ENCODE measurements at regions not wholly inside any gene's neighbourhood (a gene's known extent, or its start where the extent isn't known, plus 50 kb on each side); places are given as distances from the start of the nearest gene placed in this dataset.
"Not testable (repeated sequence)": the region's sequence is repeated elsewhere in the genome, so short reads cannot be mapped to it uniquely, and the experiment has no call there.

DNA sequence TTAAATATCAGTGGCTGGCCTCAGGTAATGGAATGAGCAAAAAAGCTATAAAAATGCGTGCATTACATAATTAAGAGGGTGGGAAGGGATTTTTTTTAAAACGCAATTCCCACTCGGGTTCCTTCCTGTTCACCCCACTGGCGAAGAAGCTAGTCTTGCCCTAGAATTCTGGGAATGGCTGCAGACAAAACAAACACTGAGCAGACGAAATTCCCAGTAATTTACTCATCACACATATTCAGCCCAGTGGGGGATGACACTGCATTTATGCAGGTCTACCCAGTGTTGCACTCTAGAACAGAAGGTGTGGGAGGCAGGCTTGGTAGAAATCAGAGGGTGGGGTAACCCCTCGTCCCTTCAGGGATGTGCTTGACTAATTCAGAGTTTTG, 2695.0 kb upstream of the DEFB115 start:
- TF ChIP-seq, protein P1, sequence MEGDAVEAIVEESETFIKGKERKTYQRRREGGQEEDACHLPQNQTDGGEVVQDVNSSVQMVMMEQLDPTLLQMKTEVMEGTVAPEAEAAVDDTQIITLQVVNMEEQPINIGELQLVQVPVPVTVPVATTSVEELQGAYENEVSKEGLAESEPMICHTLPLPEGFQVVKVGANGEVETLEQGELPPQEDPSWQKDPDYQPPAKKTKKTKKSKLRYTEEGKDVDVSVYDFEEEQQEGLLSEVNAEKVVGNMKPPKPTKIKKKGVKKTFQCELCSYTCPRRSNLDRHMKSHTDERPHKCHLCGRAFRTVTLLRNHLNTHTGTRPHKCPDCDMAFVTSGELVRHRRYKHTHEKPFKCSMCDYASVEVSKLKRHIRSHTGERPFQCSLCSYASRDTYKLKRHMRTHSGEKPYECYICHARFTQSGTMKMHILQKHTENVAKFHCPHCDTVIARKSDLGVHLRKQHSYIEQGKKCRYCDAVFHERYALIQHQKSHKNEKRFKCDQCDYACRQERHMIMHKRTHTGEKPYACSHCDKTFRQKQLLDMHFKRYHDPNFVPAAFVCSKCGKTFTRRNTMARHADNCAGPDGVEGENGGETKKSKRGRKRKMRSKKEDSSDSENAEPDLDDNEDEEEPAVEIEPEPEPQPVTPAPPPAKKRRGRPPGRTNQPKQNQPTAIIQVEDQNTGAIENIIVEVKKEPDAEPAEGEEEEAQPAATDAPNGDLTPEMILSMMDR (IDR thresholded peaks at IDR 0.05; ENCODE audit: low read depth, low read length) = no peak
- no peak overlapping the region for H3K4me3 ChIP-seq (replicated peaks in 1 of 2; ENCODE audit: low read depth in 2 of 2, low read length in 2 of 2)
- peak; percentile 52 to 91 for DNase-seq (ENCODE audit: low read depth in 2 of 2)

DNA sequence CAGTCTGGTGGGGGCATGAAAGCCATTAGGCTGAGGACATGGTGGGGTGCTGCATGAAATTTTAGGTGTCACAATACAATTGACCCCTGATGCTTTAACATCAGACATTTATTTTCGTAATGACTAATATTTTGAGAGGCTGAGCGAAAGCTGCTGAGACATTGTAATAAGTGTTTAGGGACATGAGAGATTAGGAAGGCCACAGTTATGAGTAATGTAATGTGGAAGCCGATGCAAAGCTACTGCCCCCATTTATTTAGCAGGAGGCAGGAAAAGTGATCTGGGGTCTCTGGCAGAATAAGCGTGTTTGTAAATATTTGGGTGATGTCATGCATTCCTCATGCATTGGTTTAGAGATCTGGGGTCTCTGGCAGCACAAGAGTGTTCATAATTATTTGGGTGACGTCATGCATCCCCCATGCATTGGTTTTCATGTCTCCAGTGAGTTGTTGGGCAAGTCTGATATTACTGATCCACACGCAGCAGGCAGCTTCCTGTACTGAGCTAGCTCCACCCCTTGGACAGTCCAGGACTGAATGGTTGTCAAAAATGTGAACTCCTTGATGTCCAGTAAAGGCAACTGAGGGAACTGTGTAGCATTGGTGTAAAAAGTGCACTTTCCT, 2694.5 kb upstream of the DEFB115 start:
- DNase-seq (ENCODE audit: low read depth in 2 of 2) = peak; percentile 38 to 91

DNA sequence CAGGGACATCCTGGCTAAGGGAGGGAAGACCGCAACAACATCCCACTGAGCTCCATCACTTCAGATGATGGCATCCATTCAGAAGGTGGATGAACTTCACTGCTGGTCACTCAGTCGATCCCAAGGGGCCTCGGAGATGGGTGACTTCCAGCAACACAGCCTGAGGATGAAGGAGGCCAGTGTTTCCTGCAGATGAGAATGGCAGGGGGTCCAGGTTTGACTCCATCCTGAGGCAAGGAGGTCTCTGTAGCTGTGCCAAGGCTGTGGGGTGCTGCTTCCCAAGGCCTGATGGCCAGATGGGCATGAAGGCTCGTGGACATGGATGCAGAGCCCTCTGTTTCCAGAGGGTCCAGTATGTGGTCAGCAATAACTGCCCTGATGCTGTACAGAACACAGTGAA, 2693.4 kb upstream of the DEFB115 start:
- not testable (repeated sequence) for DNase-seq (ENCODE audit: low read depth in 2 of 2); H3K4me3 ChIP-seq (replicated peaks in 1 of 2; ENCODE audit: low read depth in 2 of 2, low read length in 2 of 2)

More for the DNA sequence above, 2694.5 kb upstream of the DEFB115 start:
- H3K4me3 ChIP-seq (replicated peaks in 1 of 2; ENCODE audit: low read depth in 2 of 2, low read length in 2 of 2) = not testable (repeated sequence)

DNA sequence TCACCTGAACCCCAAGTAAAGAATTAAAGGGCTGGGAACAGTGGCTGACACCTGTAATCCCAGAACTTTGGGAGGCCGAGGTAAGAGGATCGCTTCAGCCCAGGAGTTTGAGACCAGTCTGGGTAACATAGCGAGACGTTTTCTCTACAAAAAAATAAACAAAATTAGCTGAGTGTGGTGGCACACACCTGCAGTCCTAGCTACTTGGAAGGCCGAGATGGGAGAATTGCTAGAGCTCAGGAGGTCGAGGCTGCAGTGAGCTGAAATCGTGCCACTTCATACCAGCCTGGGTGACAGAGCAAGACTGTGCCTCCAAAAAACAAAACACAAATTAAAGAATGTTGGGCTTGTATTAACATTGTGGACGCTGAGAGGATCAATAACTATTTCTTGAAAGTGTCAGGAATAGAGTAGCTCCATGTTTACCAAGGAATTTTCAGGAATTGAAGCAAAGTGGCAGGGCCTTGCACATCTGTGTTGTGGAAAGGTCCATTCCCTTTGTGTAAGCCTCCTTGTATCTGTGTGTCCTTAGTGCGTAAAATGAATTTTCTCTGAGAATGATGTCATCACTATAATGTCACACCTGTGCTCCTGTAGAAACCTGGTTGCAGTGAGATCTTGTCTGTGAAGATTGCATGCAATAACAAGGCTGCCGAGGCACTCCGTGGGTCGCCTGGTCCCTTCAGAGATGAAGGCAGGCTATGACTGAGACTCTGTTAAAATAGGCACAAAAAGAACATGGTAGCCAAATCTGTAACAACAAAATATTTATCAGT, 2692.6 kb upstream of the DEFB115 start:
- not testable (repeated sequence) for DNase-seq (ENCODE audit: low read depth in 2 of 2); H3K4me3 ChIP-seq (replicated peaks in 1 of 2; ENCODE audit: low read depth in 2 of 2, low read length in 2 of 2)

DNA sequence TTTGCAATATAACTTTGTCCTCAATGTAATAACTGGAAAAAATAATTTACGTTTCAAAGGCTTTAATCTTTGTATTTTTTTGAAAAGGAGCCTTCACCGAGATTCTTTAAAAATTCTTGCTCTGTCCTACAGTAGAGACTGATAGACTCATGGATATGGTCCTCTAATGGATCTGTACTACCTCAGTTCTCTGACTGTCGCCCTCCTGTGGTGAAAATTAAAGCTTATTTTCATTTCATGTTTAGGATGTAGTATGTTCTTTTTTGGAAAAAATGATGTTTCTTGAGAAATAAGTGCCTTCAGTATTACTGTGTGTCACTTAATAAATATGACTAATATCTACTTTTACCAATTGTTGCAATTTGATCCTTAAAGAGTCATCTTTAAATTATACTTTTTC, 2681.5 kb upstream of the DEFB115 start:
- H3K4me3 ChIP-seq (replicated peaks in 1 of 2; ENCODE audit: low read depth in 2 of 2, low read length in 2 of 2) = not testable (repeated sequence)
- peak in 1 of 2 donors; percentile 60 for DNase-seq (ENCODE audit: low read depth in 2 of 2)
- TF ChIP-seq, protein P1 (IDR thresholded peaks at IDR 0.05; ENCODE audit: low read depth, low read length) = peak; percentile 16

DNA sequence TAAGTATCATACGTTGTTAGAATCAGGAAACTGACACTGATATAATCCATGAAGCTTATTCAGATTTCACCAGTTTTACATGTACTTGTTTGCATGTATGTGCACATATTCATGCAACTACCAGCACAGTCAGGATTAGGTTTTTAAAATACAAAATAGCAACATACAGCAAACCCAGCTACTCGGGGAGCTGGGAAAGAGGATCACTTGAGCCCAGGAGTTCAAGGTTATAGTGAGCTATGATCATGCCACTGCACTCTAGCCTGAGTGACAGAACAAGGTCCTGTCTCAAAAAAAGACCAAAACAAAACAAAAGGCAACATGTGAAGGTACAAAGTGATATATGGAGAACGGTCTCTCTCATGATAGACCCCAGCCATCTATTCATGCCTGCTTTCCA, 2665.8 kb upstream of the DEFB115 start:
- not testable (repeated sequence) for DNase-seq (ENCODE audit: low read depth in 2 of 2); H3K4me3 ChIP-seq (replicated peaks in 1 of 2; ENCODE audit: low read depth in 2 of 2, low read length in 2 of 2)

DNA sequence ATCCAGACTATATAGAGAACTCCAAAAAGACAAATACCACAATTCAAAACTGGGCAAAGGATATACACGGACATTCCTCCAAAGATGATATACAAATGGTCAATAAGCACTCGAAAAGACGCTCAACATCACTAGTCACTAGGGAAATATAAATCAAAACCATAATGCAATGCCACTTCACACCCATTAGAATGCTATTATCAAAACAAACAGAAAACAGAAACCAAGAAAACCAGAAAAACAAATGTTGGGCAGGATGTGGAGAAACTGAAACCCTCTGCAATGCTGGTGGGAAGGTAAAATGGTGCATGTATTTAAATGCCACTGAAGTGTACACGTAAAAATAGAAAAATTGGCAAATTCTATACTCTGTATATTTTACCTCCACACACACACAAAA, 2664.1 kb upstream of the DEFB115 start:
- not testable (repeated sequence) for DNase-seq (ENCODE audit: low read depth in 2 of 2); H3K4me3 ChIP-seq (replicated peaks in 1 of 2; ENCODE audit: low read depth in 2 of 2, low read length in 2 of 2)

DNA sequence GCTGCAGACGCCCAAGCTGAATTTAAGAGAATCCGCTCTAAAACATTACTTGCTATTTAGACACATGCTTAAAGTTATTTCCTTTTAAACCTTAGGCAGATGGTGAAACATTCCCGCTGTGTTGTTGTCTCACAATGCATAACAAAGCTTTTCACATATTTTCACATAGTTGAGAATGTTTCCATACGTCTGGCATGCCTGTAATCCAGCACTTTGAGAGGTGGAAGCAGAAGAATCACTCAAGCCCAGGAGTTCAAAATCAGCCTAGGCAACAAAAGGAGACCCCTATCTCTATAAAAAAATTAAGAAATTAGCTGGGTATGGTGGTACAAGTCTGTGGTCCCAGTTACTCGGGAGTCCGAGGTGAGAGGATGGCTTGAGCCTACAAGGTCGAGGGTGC, 2663.0 kb upstream of the DEFB115 start:
- not testable (repeated sequence) for H3K4me3 ChIP-seq (replicated peaks in 1 of 2; ENCODE audit: low read depth in 2 of 2, low read length in 2 of 2); DNase-seq (ENCODE audit: low read depth in 2 of 2)

DNA sequence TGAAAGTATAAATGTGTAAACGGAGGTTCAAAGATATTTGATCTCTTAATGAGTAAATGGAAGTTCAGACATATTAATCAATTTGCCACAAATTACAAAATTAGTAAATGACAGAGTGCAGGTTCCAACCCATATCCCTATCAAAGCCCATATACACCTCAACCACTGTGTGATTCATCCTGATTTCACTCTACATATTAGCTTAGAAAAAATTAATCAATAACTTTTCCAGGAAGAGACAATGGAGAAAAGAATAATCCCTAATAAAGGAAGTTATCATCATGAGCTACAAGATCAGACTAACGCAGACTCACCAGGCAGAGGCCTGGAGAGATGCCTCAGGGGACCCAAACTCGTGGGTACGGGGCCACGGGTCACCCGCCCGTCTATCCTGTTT, 2655.5 kb upstream of the DEFB115 start:
- peak overlapping the region; percentile 73 to 75 for H3K4me3 ChIP-seq (replicated peaks in 1 of 2; ENCODE audit: low read depth in 2 of 2, low read length in 2 of 2)

DNA sequence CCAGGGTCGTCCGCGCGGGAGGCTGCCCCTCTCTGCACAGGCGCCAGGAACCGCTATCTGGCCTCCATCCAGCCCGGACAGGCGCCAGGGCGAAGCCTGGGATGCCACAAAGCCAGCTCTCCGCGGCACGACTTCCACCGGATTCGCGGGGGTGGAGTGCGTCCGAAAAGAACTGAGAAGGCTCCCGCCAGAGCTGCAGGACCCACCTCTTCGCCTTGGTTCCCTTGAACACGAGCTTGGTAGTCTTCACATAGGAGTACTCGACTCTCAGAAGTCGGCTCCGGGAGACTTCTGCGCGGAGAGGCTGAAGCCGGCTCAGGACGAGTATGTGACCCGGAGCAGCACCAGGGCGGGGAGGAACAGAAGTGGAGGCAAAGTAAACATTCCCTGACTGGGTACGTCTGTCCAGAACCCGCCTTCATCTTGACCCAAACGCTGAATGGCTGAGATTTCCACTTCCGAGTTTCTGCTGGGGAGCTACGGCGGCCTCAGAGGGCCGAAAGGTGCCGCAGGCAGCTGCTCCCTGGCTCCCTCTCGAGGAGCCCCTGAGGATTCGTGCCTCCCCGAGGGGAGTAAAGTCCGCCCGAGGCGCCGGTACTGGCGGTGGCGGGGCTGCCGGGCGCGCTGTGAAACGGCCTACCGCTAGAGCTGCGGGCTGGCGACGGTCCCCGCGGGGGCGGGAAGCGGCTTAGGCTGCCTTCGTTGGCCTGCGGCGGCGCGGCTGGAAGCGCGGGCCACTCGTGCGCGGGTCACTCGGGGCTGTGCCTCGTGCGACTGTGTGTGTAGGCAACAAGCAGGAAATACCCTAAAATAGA, 2654.9 kb upstream of the DEFB115 start:
- H3K4me3 ChIP-seq (replicated peaks in 1 of 2; ENCODE audit: low read depth in 2 of 2, low read length in 2 of 2) = peak overlapping the region; percentile 73 to 75
- TF ChIP-seq, protein P1 (IDR thresholded peaks at IDR 0.05; ENCODE audit: low read depth, low read length) = peak; percentile 82
- peak; percentile 96 for DNase-seq (ENCODE audit: low read depth in 2 of 2)

More for the DNA sequence above, 2655.5 kb upstream of the DEFB115 start:
- not testable (repeated sequence) for DNase-seq (ENCODE audit: low read depth in 2 of 2)

DNA sequence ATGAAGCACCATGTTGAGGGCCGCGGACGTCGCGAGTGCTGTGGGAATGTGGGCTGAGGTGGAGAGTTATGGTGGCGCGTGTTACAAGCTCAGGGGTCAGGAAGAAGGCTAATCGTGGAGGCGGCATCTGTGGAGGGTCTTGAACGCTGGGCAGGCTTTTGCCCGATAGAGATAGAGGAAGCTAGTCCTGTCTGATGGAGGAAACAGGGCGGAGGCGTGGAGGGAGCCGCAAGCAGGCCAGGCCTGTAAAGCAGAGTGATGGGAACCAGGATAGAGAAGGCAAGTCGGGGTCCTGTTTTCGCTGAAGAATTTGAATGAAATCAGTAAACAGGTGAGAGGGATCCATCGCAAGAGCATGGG, 2654.3 kb upstream of the DEFB115 start:
- peak in 1 of 2 donors; percentile 3 for DNase-seq (ENCODE audit: low read depth in 2 of 2)
- H3K4me3 ChIP-seq (replicated peaks in 1 of 2; ENCODE audit: low read depth in 2 of 2, low read length in 2 of 2) = peak overlapping the region; percentile 73 to 75
